Erythroblast (primary cell): ENCODE measurements at regions not wholly inside any gene's neighbourhood (a gene's known extent, or its start where the extent isn't known, plus 50 kb on each side); places are given as distances from the start of the nearest gene placed in this dataset.

ENCODE experiments used
- GATA1 ChIP-seq: IDR thresholded peaks from 2 replicates; pipeline ENCODE4 v1.6.1; 2011; ENCODE audit warnings: low read depth, mild to moderate bottlenecking, control low read depth, low read length, moderate library complexity
- POLR2A ChIP-seq: IDR thresholded peaks from 2 replicates; pipeline ENCODE4 v1.6.1; 2011; ENCODE audit warnings: mild to moderate bottlenecking, low read length

DNA sequence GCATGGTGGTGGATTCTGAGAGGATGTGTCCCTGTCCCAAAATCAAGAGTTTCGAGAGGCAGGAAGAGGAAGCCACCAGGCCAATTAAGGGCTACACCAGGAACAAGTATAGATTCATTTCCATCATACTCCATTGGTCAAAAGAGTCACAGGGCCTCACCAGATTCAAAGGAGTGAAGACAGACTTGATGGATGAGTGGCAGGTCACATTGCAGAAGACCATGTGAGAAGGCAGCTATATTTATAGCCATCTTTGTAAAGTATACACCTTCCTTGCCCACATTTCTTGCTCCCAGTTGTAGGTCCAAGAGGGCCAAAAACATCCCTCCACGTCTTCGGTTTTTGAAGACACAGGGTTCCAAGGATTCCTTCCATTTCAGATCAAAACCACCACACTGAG is 406.0 kb downstream of the BCOR start:
- TF ChIP-seq POLR2A (no peak), GATA1 (no peak)
